ENCODE measurements at regions not wholly inside any gene's neighbourhood (a gene's known extent, or its start where the extent isn't known, plus 50 kb on each side); places are given as distances from the start of the nearest gene placed in this dataset.

GRCh38 chr13:73987618-73988017 is 146.6 kb downstream of the KLF12 start (continued):
- TF ChIP-seq, protein P1, sequence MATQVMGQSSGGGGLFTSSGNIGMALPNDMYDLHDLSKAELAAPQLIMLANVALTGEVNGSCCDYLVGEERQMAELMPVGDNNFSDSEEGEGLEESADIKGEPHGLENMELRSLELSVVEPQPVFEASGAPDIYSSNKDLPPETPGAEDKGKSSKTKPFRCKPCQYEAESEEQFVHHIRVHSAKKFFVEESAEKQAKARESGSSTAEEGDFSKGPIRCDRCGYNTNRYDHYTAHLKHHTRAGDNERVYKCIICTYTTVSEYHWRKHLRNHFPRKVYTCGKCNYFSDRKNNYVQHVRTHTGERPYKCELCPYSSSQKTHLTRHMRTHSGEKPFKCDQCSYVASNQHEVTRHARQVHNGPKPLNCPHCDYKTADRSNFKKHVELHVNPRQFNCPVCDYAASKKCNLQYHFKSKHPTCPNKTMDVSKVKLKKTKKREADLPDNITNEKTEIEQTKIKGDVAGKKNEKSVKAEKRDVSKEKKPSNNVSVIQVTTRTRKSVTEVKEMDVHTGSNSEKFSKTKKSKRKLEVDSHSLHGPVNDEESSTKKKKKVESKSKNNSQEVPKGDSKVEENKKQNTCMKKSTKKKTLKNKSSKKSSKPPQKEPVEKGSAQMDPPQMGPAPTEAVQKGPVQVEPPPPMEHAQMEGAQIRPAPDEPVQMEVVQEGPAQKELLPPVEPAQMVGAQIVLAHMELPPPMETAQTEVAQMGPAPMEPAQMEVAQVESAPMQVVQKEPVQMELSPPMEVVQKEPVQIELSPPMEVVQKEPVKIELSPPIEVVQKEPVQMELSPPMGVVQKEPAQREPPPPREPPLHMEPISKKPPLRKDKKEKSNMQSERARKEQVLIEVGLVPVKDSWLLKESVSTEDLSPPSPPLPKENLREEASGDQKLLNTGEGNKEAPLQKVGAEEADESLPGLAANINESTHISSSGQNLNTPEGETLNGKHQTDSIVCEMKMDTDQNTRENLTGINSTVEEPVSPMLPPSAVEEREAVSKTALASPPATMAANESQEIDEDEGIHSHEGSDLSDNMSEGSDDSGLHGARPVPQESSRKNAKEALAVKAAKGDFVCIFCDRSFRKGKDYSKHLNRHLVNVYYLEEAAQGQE (IDR thresholded peaks at IDR 0.05; ENCODE audit: low read depth): no peak
- TF ChIP-seq CBX3 (IDR thresholded peaks at IDR 0.05; ENCODE audit: low read depth) (no peak), EZH2 (IDR thresholded peaks at IDR 0.05) (no peak)

DNA sequence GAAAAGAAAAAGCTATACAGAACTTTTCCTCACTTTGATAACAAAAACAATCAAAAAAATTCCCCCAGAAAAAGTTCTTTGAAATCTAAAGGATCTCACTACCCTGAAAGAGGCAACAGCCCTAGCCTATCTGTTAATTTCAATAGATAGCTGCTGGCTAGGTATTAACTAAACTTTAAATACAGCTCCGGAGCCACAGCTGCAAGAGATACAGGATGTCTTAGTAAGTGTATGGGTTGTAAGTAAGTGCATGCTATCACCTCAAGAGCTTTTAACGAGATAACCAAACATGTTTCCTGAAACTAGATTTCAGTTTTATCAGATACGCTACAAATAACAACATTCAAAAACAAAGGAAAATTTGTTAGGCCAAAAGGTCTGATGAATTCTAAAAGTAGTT is 148.4 kb downstream of the KLF12 start:
- ChIA-PET POLR2A (no interaction called here), RAD21 (ENCODE audit: low non-redundant PET in 1 of 2, low total read pairs in 2 of 2, uncharacterized antibody in 2 of 2, unreplicated experiment in 2 of 2) (no interaction called here), CTCF (no interaction called here)
- DNase-seq (ENCODE audit: low read depth, low spot score): no peak
- Histone ChIP-seq H3K27ac (ENCODE audit: low read depth, low read length) (no peak overlapping the region), H3K9me2 (ENCODE audit: insufficient read depth) (0 out of 2 replicates have a peak, but pooled peaks cover 4% of the 10 kb centered on the region), H4K20me1 (ENCODE audit: insufficient read depth) (no peaks in the 10 kb centered on the region), H2AFZ (ENCODE audit: low read depth, low read length, poor library complexity, severe bottlenecking) (no peak overlapping the region), H3K4me1 (ENCODE audit: control insufficient read depth in 1 of 2, insufficient read depth in 2 of 2, low read length in 2 of 2) (no peaks in the 10 kb centered on the region), H3K79me2 (ENCODE audit: insufficient read depth, low read length) (no peaks in the 10 kb centered on the region), H3K27me3 (ENCODE audit: insufficient read depth, low read length) (no peaks in the 10 kb centered on the region), H3K4me2 (ENCODE audit: low read length) (no peak overlapping the region), H3K4me3 (replicated peaks in 1 of 2; ENCODE audit: low read depth in 1 of 2, low read length in 2 of 2) (no peak overlapping the region), H3K9me3 (ENCODE audit: control insufficient read depth in 1 of 2, insufficient read depth in 1 of 2, low read depth in 1 of 2, low read length in 2 of 2) (no peaks in the 10 kb centered on the region), H3K36me3 (ENCODE audit: control insufficient read depth in 1 of 2, insufficient read depth in 2 of 2, low read length in 2 of 2) (no peaks in the 10 kb centered on the region), H3K9ac (ENCODE audit: low read length) (no peak overlapping the region)
- no TSS peak for BruUV-seq (replicated peaks)
- ATAC-seq: no peak
- intact Hi-C loops (cut with micrococcal nuclease): no loop called here
- TF ChIP-seq SIN3A (IDR thresholded peaks at IDR 0.05; ENCODE audit: low read depth) (no peak), MAX (IDR thresholded peaks at IDR 0.05) (no peak), CBX3 (IDR thresholded peaks at IDR 0.05; ENCODE audit: low read depth) (no peak)
- TF ChIP-seq, protein P2, sequence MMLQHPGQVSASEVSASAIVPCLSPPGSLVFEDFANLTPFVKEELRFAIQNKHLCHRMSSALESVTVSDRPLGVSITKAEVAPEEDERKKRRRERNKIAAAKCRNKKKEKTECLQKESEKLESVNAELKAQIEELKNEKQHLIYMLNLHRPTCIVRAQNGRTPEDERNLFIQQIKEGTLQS (IDR thresholded peaks at IDR 0.05): no peak

Measured in HCT116 (cell line).